SJCRH30 (cell line): ENCODE measurements at regions not wholly inside any gene's neighbourhood (a gene's known extent, or its start where the extent isn't known, plus 50 kb on each side); places are given as distances from the start of the nearest gene placed in this dataset.

Experiments used
- DNase-seq, 2 experiments: peaks; one replicate each; pipeline ENCODE4 v3.0.0-alpha.2; 2015 to 2020
- H3K27ac ChIP-seq: fragments of 250-450 bp; sonication (Bioruptor Pico); 2 replicates; pipeline ENCODE4 v1.5.1; 2020; ENCODE audit warnings: mild to moderate bottlenecking, moderate library complexity
- H3K27me3 ChIP-seq: fragments of 250-450 bp; sonication (Bioruptor Pico); 2 replicates; pipeline ENCODE4 v1.5.1; 2020; ENCODE audit warnings: mild to moderate bottlenecking, moderate library complexity
- H3K36me3 ChIP-seq: fragments of 250-450 bp; sonication (Bioruptor Pico); 2 replicates; pipeline ENCODE4 v1.5.1; 2020; ENCODE audit warnings: mild to moderate bottlenecking, moderate library complexity
- H3K4me1 ChIP-seq: fragments of 250-450 bp; sonication (Bioruptor Pico); 2 replicates; pipeline ENCODE4 v1.5.1; 2020; ENCODE audit warnings: mild to moderate bottlenecking, moderate library complexity
- H3K4me3 ChIP-seq: fragments of 250-450 bp; sonication (Bioruptor Pico); 2 replicates; pipeline ENCODE4 v1.5.1; 2020; ENCODE audit warnings: mild to moderate bottlenecking, moderate library complexity
- H3K9me3 ChIP-seq: fragments of 250-450 bp; sonication (Bioruptor Pico); replicated peaks from 2 replicates; pipeline ENCODE4 v1.5.1; 2020; ENCODE audit warnings: mild to moderate bottlenecking, moderate library complexity

GRCh38 chr5:60014331-60014730 is 120.8 kb upstream of the PDE4D start:
- no peaks in the 10 kb centered on the region for H3K36me3 ChIP-seq
- no peaks in the 10 kb centered on the region; the same call in 1 of the 2 replicates for H3K9me3 ChIP-seq
- no peaks in the 10 kb centered on the region for H3K27me3 ChIP-seq
- no peak overlapping the region for H3K27ac ChIP-seq
- H3K4me1 ChIP-seq: no peaks in the 10 kb centered on the region
- no peak for DNase-seq
- H3K4me3 ChIP-seq: no peak overlapping the region

GRCh38 chr5:60010853-60011252 is 117.3 kb upstream of the PDE4D start:
- DNase-seq: no peak
- Histone ChIP-seq H3K27me3 (no peaks in the 10 kb centered on the region), H3K9me3 (no peaks in the 10 kb centered on the region), H3K4me1 (no peaks in the 10 kb centered on the region), H3K4me3 (no peak overlapping the region), H3K27ac (no peak overlapping the region), H3K36me3 (no peaks in the 10 kb centered on the region)

- H3K4me1 ChIP-seq: no peaks in the 10 kb centered on the region
- H3K9me3 ChIP-seq: no peaks in the 10 kb centered on the region
- no peak overlapping the region for H3K27ac ChIP-seq
- H3K27me3 ChIP-seq: no peaks in the 10 kb centered on the region
- H3K4me3 ChIP-seq: no peak overlapping the region
- DNase-seq: peak in 1 of 2 experiments; percentile 12
- H3K36me3 ChIP-seq: no peaks in the 10 kb centered on the region
Measured at GRCh38 chr5:60010328-60010727, 116.8 kb upstream of the PDE4D start.

GRCh38 chr5:60007729-60008128 is 114.2 kb upstream of the PDE4D start:
- H3K9me3 ChIP-seq: no peaks in the 10 kb centered on the region
- H3K36me3 ChIP-seq: no peaks in the 10 kb centered on the region
- no peaks in the 10 kb centered on the region for H3K4me1 ChIP-seq
- no peak overlapping the region for H3K4me3 ChIP-seq
- no peaks in the 10 kb centered on the region for H3K27me3 ChIP-seq
- H3K27ac ChIP-seq: no peak overlapping the region
- DNase-seq: no peak

GRCh38 chr5:59999056-59999455 is 105.5 kb upstream of the PDE4D start:
- Histone ChIP-seq H3K4me3 (no peak overlapping the region), H3K27me3 (no peaks in the 10 kb centered on the region), H3K4me1 (no peaks in the 10 kb centered on the region), H3K27ac (no peak overlapping the region), H3K9me3 (no peaks in the 10 kb centered on the region), H3K36me3 (no peaks in the 10 kb centered on the region)
- DNase-seq: no peak

- Histone ChIP-seq H3K36me3 (no peaks in the 10 kb centered on the region), H3K4me1 (no peaks in the 10 kb centered on the region), H3K9me3 (no peaks in the 10 kb centered on the region), H3K27me3 (no peaks in the 10 kb centered on the region), H3K4me3 (no peak overlapping the region), H3K27ac (no peak overlapping the region)
- DNase-seq: no peak
Measured at GRCh38 chr5:59992206-59992605, 98.7 kb upstream of the PDE4D start.

GRCh38 chr5:59988396-59988795 is 94.9 kb upstream of the PDE4D start:
- no peak for DNase-seq
- Histone ChIP-seq H3K27me3 (no peaks in the 10 kb centered on the region), H3K4me1 (no peaks in the 10 kb centered on the region), H3K4me3 (no peak overlapping the region), H3K9me3 (no peaks in the 10 kb centered on the region), H3K36me3 (no peaks in the 10 kb centered on the region), H3K27ac (no peak overlapping the region)

GRCh38 chr5:59976342-59976741 is 82.8 kb upstream of the PDE4D start:
- H3K27me3 ChIP-seq: no peaks in the 10 kb centered on the region

GRCh38 chr5:59972043-59972442 is 78.5 kb upstream of the PDE4D start:
- no peak overlapping the region for H3K4me3 ChIP-seq
- H3K36me3 ChIP-seq: no peaks in the 10 kb centered on the region
- DNase-seq: no peak

More at GRCh38 chr5:59976342-59976741, 82.8 kb upstream of the PDE4D start:
- DNase-seq: no peak
- no peak overlapping the region for H3K27ac ChIP-seq
- no peaks in the 10 kb centered on the region for H3K36me3 ChIP-seq
- H3K4me1 ChIP-seq: no peaks in the 10 kb centered on the region
- H3K9me3 ChIP-seq: no peaks in the 10 kb centered on the region
- no peak overlapping the region for H3K4me3 ChIP-seq

GRCh38 chr5:59959330-59959729 is 65.8 kb upstream of the PDE4D start:
- Histone ChIP-seq H3K27me3 (no peaks in the 10 kb centered on the region), H3K9me3 (no peaks in the 10 kb centered on the region), H3K4me1 (no peaks in the 10 kb centered on the region), H3K36me3 (no peaks in the 10 kb centered on the region), H3K27ac (no peak overlapping the region), H3K4me3 (no peak overlapping the region)
- DNase-seq: no peak

More at GRCh38 chr5:59972043-59972442, 78.5 kb upstream of the PDE4D start:
- Histone ChIP-seq H3K27me3 (no peaks in the 10 kb centered on the region), H3K27ac (no peak overlapping the region), H3K9me3 (no peaks in the 10 kb centered on the region), H3K4me1 (no peaks in the 10 kb centered on the region)

GRCh38 chr5:59956130-59956783 is 62.7 kb upstream of the PDE4D start:
- Histone ChIP-seq H3K27ac (no peak overlapping the region), H3K4me3 (no peak overlapping the region), H3K4me1 (no peaks in the 10 kb centered on the region), H3K36me3 (no peaks in the 10 kb centered on the region), H3K27me3 (no peaks in the 10 kb centered on the region), H3K9me3 (no peaks in the 10 kb centered on the region)
- no peak for DNase-seq

- no peak for DNase-seq
- Histone ChIP-seq H3K4me3 (no peak overlapping the region), H3K36me3 (no peaks in the 10 kb centered on the region), H3K4me1 (no peaks in the 10 kb centered on the region), H3K27ac (no peak overlapping the region), H3K9me3 (no peaks in the 10 kb centered on the region), H3K27me3 (no peaks in the 10 kb centered on the region)
Measured at GRCh38 chr5:59955241-59955640, 61.7 kb upstream of the PDE4D start.

- Histone ChIP-seq H3K4me1 (no peaks in the 10 kb centered on the region), H3K4me3 (no peak overlapping the region), H3K9me3 (no peaks in the 10 kb centered on the region), H3K36me3 (no peaks in the 10 kb centered on the region), H3K27me3 (no peaks in the 10 kb centered on the region), H3K27ac (no peak overlapping the region)
- DNase-seq: no peak
Measured at GRCh38 chr5:59943452-59944113, 50.1 kb upstream of the PDE4D start.
